ENCODE measurements at regions not wholly inside any gene's neighbourhood (a gene's known extent, or its start where the extent isn't known, plus 50 kb on each side); places are given as distances from the start of the nearest gene placed in this dataset.

- DNase-seq (ENCODE audit: low read depth): no peak
Observed at GRCh38 chr9:107431461-107431860, 58.1 kb downstream of the KLF4 start.

GRCh38 chr9:107430071-107430470 lies 59.5 kb downstream of the KLF4 start:
- no peak for DNase-seq (ENCODE audit: low read depth)

GRCh38 chr9:107426126-107426525 lies 63.4 kb downstream of the KLF4 start:
- DNase-seq (ENCODE audit: low read depth): no peak

- peak; percentile 17 for DNase-seq (ENCODE audit: low read depth)
Observed at GRCh38 chr9:107425101-107426025, 64.2 kb downstream of the KLF4 start.

GRCh38 chr9:107423540-107423939 lies 66.0 kb downstream of the KLF4 start:
- DNase-seq (ENCODE audit: low read depth): no peak

- no peak for DNase-seq (ENCODE audit: low read depth)
Observed at GRCh38 chr9:107422189-107423185, 67.1 kb downstream of the KLF4 start.

GRCh38 chr9:107410420-107410819 lies 79.1 kb downstream of the KLF4 start:
- no peak for DNase-seq (ENCODE audit: low read depth)

GRCh38 chr9:107409581-107410389 lies 79.8 kb downstream of the KLF4 start:
- DNase-seq (ENCODE audit: low read depth): no peak

GRCh38 chr9:107407675-107408074 lies 81.9 kb downstream of the KLF4 start:
- no peak for DNase-seq (ENCODE audit: low read depth)

- no peak for DNase-seq (ENCODE audit: low read depth)
Observed at GRCh38 chr9:107405511-107405910, 84.1 kb downstream of the KLF4 start.

GRCh38 chr9:107404736-107405135 lies 84.8 kb downstream of the KLF4 start:
- no peak for DNase-seq (ENCODE audit: low read depth)

- DNase-seq (ENCODE audit: low read depth): no peak
Observed at GRCh38 chr9:107404161-107404560, 85.4 kb downstream of the KLF4 start.

- DNase-seq (ENCODE audit: low read depth): no peak
Observed at GRCh38 chr9:107397076-107398044, 92.2 kb downstream of the KLF4 start.

- no peak for DNase-seq (ENCODE audit: low read depth)
Observed at GRCh38 chr9:107394264-107394663, 95.3 kb downstream of the KLF4 start.

GRCh38 chr9:107390778-107391177 lies 98.8 kb downstream of the KLF4 start:
- no peak for DNase-seq (ENCODE audit: low read depth)

- no peak for DNase-seq (ENCODE audit: low read depth)
Observed at GRCh38 chr9:107390279-107390678, 99.3 kb downstream of the KLF4 start.

- DNase-seq (ENCODE audit: low read depth): no peak
Observed at GRCh38 chr9:107389617-107390071, 99.9 kb downstream of the KLF4 start.

- DNase-seq (ENCODE audit: low read depth): no peak
Observed at GRCh38 chr9:107388890-107389289, 100.7 kb downstream of the KLF4 start.

GRCh38 chr9:107387409-107387808 lies 102.2 kb downstream of the KLF4 start:
- no peak for DNase-seq (ENCODE audit: low read depth)

GRCh38 chr9:107386396-107386795 lies 103.2 kb downstream of the KLF4 start:
- DNase-seq (ENCODE audit: low read depth): no peak
